HEK293 (cell line): ENCODE measurements at regions not wholly inside any gene's neighbourhood (a gene's known extent, or its start where the extent isn't known, plus 50 kb on each side); places are given as distances from the start of the nearest gene placed in this dataset.

ENCODE experiments used
- CTCF ChIA-PET: fragments of 350-600 bp; formaldehyde crosslinking; extraction: SDS; loops from one replicate; lab custom pipeline; 2021; ENCODE audit warnings: antibody characterized with exemption; lab: Yijun Ruan, JAX
- POLR2A ChIA-PET: fragments of 300-600 bp; formaldehyde crosslinking; extraction: SDS; loops from one replicate; lab custom pipeline; 2020; ENCODE audit warnings: antibody characterized with exemption, inconsistent platforms; lab: Yijun Ruan, JAX
- H3K27ac ChIP-seq: fragments of 200-500 bp; sonication (Bioruptor generic); 2 replicates; pipeline ENCODE4 v1.5.1; 2014; ENCODE audit warnings: low read depth, low read length, control low read depth, inconsistent platforms; ENCODE audit errors: extremely low read depth
- H3K36me3 ChIP-seq, 2 experiments: fragments of 200-500 bp in 1 of 2; sonication (Bioruptor generic) in 1 of 2; 1 replicate in 1 of 2; 2 replicates in 1 of 2; pipeline ENCODE4 v1.5.1; 2014 to 2017; ENCODE audit warnings: inconsistent platforms in 2 of 2, low read length in 2 of 2; ENCODE audit not compliant: control insufficient read depth in 2 of 2, insufficient read depth in 1 of 2
- H3K4me1 ChIP-seq: fragments of 200-500 bp; sonication (Bioruptor generic); 2 replicates; pipeline ENCODE4 v1.5.1; 2014; ENCODE audit warnings: mild to moderate bottlenecking, low read length, inconsistent platforms; ENCODE audit not compliant: control insufficient read depth, insufficient read depth
- H3K4me3 ChIP-seq: 2 replicates; pipeline ENCODE4 v1.5.1; 2011; ENCODE audit warnings: low read depth, mild to moderate bottlenecking, control low read depth, low read length, moderate library complexity
- H3K9me3 ChIP-seq: fragments of 200-500 bp; sonication (Bioruptor generic); 2 replicates; pipeline ENCODE4 v1.5.1; 2014; ENCODE audit warnings: low read depth, low read length, inconsistent platforms; ENCODE audit not compliant: control insufficient read depth, insufficient read depth
- EGR2 ChIP-seq: fragments of 450-650 bp; formaldehyde crosslinking; IDR thresholded peaks from 2 replicates; pipeline ENCODE4 v1.5.1; 2016; ENCODE audit warnings: low read depth, missing biosample characterization, missing genetic modification characterization
- ELK4 ChIP-seq: IDR thresholded peaks from 2 replicates; pipeline ENCODE4 v1.6.1; 2011; ENCODE audit warnings: mild to moderate bottlenecking, low read depth, low read length, borderline replicate concordance
- GLIS1 ChIP-seq: fragments of 450-650 bp; formaldehyde crosslinking; IDR thresholded peaks from 2 replicates; pipeline ENCODE4 v1.5.1; 2016; ENCODE audit warnings: missing biosample characterization, missing genetic modification characterization
- GLIS2 ChIP-seq: fragments of 450-650 bp; formaldehyde crosslinking; IDR thresholded peaks from 2 replicates; pipeline ENCODE4 v1.5.1; 2016; ENCODE audit warnings: missing biosample characterization, missing genetic modification characterization
- HOXD13 ChIP-seq: sonication (generic); formaldehyde crosslinking; IDR thresholded peaks from 2 replicates; pipeline ENCODE4 v1.8.0; 2022; ENCODE audit warnings: missing genetic modification reagents, borderline replicate concordance
- MEIS1 ChIP-seq: sonication (generic); formaldehyde crosslinking; IDR thresholded peaks from 2 replicates; pipeline ENCODE4 v1.8.1; 2022; ENCODE audit warnings: missing genetic modification reagents, mild to moderate bottlenecking, borderline replicate concordance
- SALL2 ChIP-seq: fragments of 450-650 bp; formaldehyde crosslinking; IDR thresholded peaks from 2 replicates; pipeline ENCODE4 v1.5.0; 2017; ENCODE audit warnings: missing biosample characterization, mild to moderate bottlenecking, missing genetic modification characterization, borderline replicate concordance
- SETDB1 ChIP-seq: IDR thresholded peaks from one replicate; pipeline ENCODE4 v1.6.1; 2017; ENCODE audit warnings: mild to moderate bottlenecking, low read length, moderate library complexity, mixed read lengths; ENCODE audit not compliant: insufficient read length
- TRIM28 ChIP-seq: IDR thresholded peaks from 2 replicates; pipeline ENCODE4 v1.6.1; 2011; ENCODE audit warnings: low read length, control low read depth, borderline replicate concordance
- YY2 ChIP-seq: fragments of 450-650 bp; formaldehyde crosslinking; IDR thresholded peaks from 2 replicates; pipeline ENCODE4 v1.5.1; 2016; ENCODE audit warnings: missing biosample characterization, missing genetic modification characterization
- ZBTB21 ChIP-seq: fragments of 450-650 bp; formaldehyde crosslinking; IDR thresholded peaks from 2 replicates; pipeline ENCODE4 v1.5.1; 2017; ENCODE audit warnings: missing biosample characterization, missing genetic modification characterization
- ZBTB49 ChIP-seq: fragments of 450-650 bp; formaldehyde crosslinking; IDR thresholded peaks from 2 replicates; pipeline ENCODE4 v1.5.1; 2016; ENCODE audit warnings: missing biosample characterization, missing genetic modification characterization, low read depth
- ZFP69B ChIP-seq: fragments of 450-650 bp; formaldehyde crosslinking; IDR thresholded peaks from 2 replicates; pipeline ENCODE4 v1.5.1; 2016; ENCODE audit warnings: missing biosample characterization, missing genetic modification characterization
- ZIC2 ChIP-seq: fragments of 450-650 bp; formaldehyde crosslinking; IDR thresholded peaks from 2 replicates; pipeline ENCODE4 v1.5.1; 2016; ENCODE audit warnings: missing biosample characterization, missing genetic modification characterization
- ZNF239 ChIP-seq: fragments of 450-650 bp; formaldehyde crosslinking; IDR thresholded peaks from 2 replicates; pipeline ENCODE4 v1.5.1; 2016; ENCODE audit warnings: missing biosample characterization, missing genetic modification characterization
- ZNF354C ChIP-seq: fragments of 450-650 bp; formaldehyde crosslinking; IDR thresholded peaks from 2 replicates; pipeline ENCODE4 v1.5.1; 2016; ENCODE audit warnings: missing biosample characterization, missing genetic modification characterization, low read depth, borderline replicate concordance
- ZNF433 ChIP-seq: fragments of 450-650 bp; formaldehyde crosslinking; IDR thresholded peaks from 2 replicates; pipeline ENCODE4 v1.5.1; 2016; ENCODE audit warnings: missing biosample characterization, missing genetic modification characterization, low read depth
- ZNF473 ChIP-seq: fragments of 450-650 bp; formaldehyde crosslinking; IDR thresholded peaks from 2 replicates; pipeline ENCODE4 v1.5.1; 2017; ENCODE audit warnings: missing biosample characterization, missing genetic modification characterization
- ZNF530 ChIP-seq: fragments of 450-650 bp; formaldehyde crosslinking; IDR thresholded peaks from 2 replicates; pipeline ENCODE4 v1.5.1; 2016; ENCODE audit warnings: low read depth, missing biosample characterization, missing genetic modification characterization
- ZNF571 ChIP-seq: fragments of 450-650 bp; formaldehyde crosslinking; IDR thresholded peaks from 2 replicates; pipeline ENCODE4 v1.5.0; 2017; ENCODE audit warnings: missing biosample characterization, missing genetic modification characterization
- ZNF596 ChIP-seq: fragments of 450-650 bp; IDR thresholded peaks from 2 replicates; pipeline ENCODE4 v1.5.0; 2018; ENCODE audit warnings: missing biosample characterization, mild to moderate bottlenecking, missing genetic modification characterization, moderate library complexity
- ZNF777 ChIP-seq: fragments of 450-650 bp; formaldehyde crosslinking; IDR thresholded peaks from 2 replicates; pipeline ENCODE4 v1.5.1; 2017; ENCODE audit warnings: missing biosample characterization, missing genetic modification characterization, borderline replicate concordance
- ZNF837 ChIP-seq: fragments of 450-650 bp; formaldehyde crosslinking; IDR thresholded peaks from 2 replicates; pipeline ENCODE4 v1.5.1; 2016; ENCODE audit warnings: missing biosample characterization, missing genetic modification characterization
- ZSCAN23 ChIP-seq: fragments of 450-650 bp; formaldehyde crosslinking; IDR thresholded peaks from 2 replicates; pipeline ENCODE4 v1.5.1; 2016; ENCODE audit warnings: missing biosample characterization, missing genetic modification characterization
- TF ChIP-seq, protein P1 (sequence below): fragments of 450-650 bp; formaldehyde crosslinking; IDR thresholded peaks from 2 replicates; pipeline ENCODE4 v1.5.1; 2016; ENCODE audit warnings: missing biosample characterization, missing genetic modification characterization

GRCh38 chr3:13178107-13178506 lies 104.9 kb upstream of the IQSEC1 start:
- no peak overlapping the region for H3K27ac ChIP-seq
- H3K9me3 ChIP-seq: no peaks in the 10 kb centered on the region
- H3K4me1 ChIP-seq: no peaks in the 10 kb centered on the region
- H3K4me3 ChIP-seq: no peak overlapping the region
- H3K36me3 ChIP-seq: no peaks in the 10 kb centered on the region
- ChIA-PET POLR2A (no interaction called here), CTCF (no interaction called here)
- TF ChIP-seq MEIS1 (CRISPR knock-in tag) (no peak), ZNF239 (no peak), SETDB1 (no peak), ZNF777 (tag by site-specific recombination) (no peak), YY2 (tag by site-specific recombination) (no peak), ZFP69B (tag by site-specific recombination) (no peak), GLIS2 (tag by site-specific recombination) (no peak), ZNF530 (tag by site-specific recombination) (no peak), ZNF837 (no peak), ZNF354C (tag by site-specific recombination) (no peak), EGR2 (no peak), ZBTB21 (tag by site-specific recombination) (no peak), ZNF571 (tag by site-specific recombination) (no peak), HOXD13 (CRISPR knock-in tag) (no peak), ZNF433 (tag by site-specific recombination) (no peak), TRIM28 (no peak)
- TF ChIP-seq, protein P1, sequence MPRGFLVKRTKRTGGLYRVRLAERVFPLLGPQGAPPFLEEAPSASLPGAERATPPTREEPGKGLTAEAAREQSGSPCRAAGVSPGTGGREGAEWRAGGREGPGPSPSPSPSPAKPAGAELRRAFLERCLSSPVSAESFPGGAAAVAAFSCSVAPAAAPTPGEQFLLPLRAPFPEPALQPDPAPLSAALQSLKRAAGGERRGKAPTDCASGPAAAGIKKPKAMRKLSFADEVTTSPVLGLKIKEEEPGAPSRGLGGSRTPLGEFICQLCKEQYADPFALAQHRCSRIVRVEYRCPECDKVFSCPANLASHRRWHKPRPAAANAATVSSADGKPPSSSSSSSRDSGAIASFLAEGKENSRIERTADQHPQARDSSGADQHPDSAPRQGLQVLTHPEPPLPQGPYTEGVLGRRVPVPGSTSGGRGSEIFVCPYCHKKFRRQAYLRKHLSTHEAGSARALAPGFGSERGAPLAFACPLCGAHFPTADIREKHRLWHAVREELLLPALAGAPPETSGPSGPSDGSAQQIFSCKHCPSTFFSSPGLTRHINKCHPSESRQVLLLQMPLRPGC (tag by site-specific recombination): no peak

GRCh38 chr3:13177641-13178040 lies 104.4 kb upstream of the IQSEC1 start:
- H3K9me3 ChIP-seq: no peaks in the 10 kb centered on the region
- H3K4me1 ChIP-seq: no peaks in the 10 kb centered on the region
- H3K27ac ChIP-seq: no peak overlapping the region
- ChIA-PET POLR2A (no interaction called here), CTCF (no interaction called here)
- no peak overlapping the region for H3K4me3 ChIP-seq
- TF ChIP-seq GLIS1 (tag by site-specific recombination) (peak; percentile 42; the same call in 1 of the 2 replicates), ZNF596 (no peak)
- TF ChIP-seq, all 188 proteins: peak for 1
- no peaks in the 10 kb centered on the region for H3K36me3 ChIP-seq

- Histone ChIP-seq H3K4me1 (no peaks in the 10 kb centered on the region), H3K36me3 (no peaks in the 10 kb centered on the region), H3K9me3 (no peaks in the 10 kb centered on the region), H3K4me3 (no peak overlapping the region), H3K27ac (no peak overlapping the region)
- CTCF ChIA-PET: no interaction called here
- TF ChIP-seq ZBTB49 (tag by site-specific recombination) (no peak), ZSCAN23 (tag by site-specific recombination) (no peak), SALL2 (tag by site-specific recombination) (no peak), ELK4 (no peak), ZNF473 (no peak), ZIC2 (peak; percentile 69)
- TF ChIP-seq, all 188 proteins: peak for 1
- POLR2A ChIA-PET: no interaction called here
These were observed 104.0 kb upstream of the IQSEC1 start for GRCh38 chr3:13177236-13177635.
